ENCODE measurements at regions not wholly inside any gene's neighbourhood (a gene's known extent, or its start where the extent isn't known, plus 50 kb on each side); places are given as distances from the start of the nearest gene placed in this dataset.

GRCh38 chr6:43953256-43953655 lies 174.0 kb downstream of the MRPL14 start:
- H3K4me2 ChIP-seq (ENCODE audit: insufficient read depth, low read length): no peak overlapping the region
- TF ChIP-seq, protein P1, sequence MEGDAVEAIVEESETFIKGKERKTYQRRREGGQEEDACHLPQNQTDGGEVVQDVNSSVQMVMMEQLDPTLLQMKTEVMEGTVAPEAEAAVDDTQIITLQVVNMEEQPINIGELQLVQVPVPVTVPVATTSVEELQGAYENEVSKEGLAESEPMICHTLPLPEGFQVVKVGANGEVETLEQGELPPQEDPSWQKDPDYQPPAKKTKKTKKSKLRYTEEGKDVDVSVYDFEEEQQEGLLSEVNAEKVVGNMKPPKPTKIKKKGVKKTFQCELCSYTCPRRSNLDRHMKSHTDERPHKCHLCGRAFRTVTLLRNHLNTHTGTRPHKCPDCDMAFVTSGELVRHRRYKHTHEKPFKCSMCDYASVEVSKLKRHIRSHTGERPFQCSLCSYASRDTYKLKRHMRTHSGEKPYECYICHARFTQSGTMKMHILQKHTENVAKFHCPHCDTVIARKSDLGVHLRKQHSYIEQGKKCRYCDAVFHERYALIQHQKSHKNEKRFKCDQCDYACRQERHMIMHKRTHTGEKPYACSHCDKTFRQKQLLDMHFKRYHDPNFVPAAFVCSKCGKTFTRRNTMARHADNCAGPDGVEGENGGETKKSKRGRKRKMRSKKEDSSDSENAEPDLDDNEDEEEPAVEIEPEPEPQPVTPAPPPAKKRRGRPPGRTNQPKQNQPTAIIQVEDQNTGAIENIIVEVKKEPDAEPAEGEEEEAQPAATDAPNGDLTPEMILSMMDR (IDR thresholded peaks at IDR 0.05; ENCODE audit: extremely low read depth, low read depth, low read length): no peak
- no peaks in the 10 kb centered on the region for H4K20me1 ChIP-seq (ENCODE audit: insufficient read depth, low read length)
- H2AFZ ChIP-seq (ENCODE audit: low read length): no peak overlapping the region
- no peak for DNase-seq (ENCODE audit: insufficient read length, low spot score, missing footprints)
- no peaks in the 10 kb centered on the region for H3K79me2 ChIP-seq (ENCODE audit: insufficient read depth, low read length)
- no peaks in the 10 kb centered on the region for H3K36me3 ChIP-seq (ENCODE audit: insufficient read depth, low read length)
- H3K9me3 ChIP-seq (ENCODE audit: low read depth, low read length): no peaks in the 10 kb centered on the region
- H3K4me1 ChIP-seq (ENCODE audit: insufficient read depth, low read length): no peaks in the 10 kb centered on the region
- H3K4me3 ChIP-seq (ENCODE audit: insufficient read depth, low read length): no peak overlapping the region
- no peak overlapping the region for H3K27ac ChIP-seq (ENCODE audit: low read depth, low read length)
- no peaks in the 10 kb centered on the region for H3K27me3 ChIP-seq (ENCODE audit: insufficient read depth, low read length)

DNA sequence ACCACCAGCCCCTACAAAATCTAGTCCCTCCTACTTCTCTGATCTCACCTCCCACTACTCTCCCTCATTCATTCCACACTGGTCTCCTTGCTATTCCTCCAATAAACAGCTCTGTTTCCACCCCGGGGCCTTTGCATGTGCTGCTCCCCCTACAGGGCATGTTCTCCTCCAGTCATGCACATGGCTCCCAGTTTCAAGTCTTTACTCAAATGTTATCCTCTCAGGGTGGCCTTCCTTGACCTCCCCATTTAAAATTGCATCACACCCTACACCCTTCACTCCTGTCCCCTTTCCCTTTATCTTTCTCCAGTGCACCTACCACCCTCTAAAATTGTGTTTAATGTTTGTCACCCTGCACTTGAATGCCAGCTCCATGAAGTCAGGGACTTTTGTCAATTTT lies 174.5 kb downstream of the MRPL14 start:
- H2AFZ ChIP-seq (ENCODE audit: low read length): no peak overlapping the region

GRCh38 chr6:43951756-43952675 lies 175.2 kb downstream of the MRPL14 start:
- H3K36me3 ChIP-seq (ENCODE audit: insufficient read depth, low read length): no peaks in the 10 kb centered on the region
- H3K4me3 ChIP-seq (ENCODE audit: insufficient read depth, low read length): no peak overlapping the region
- H3K27me3 ChIP-seq (ENCODE audit: insufficient read depth, low read length): no peaks in the 10 kb centered on the region
- no peaks in the 10 kb centered on the region for H4K20me1 ChIP-seq (ENCODE audit: insufficient read depth, low read length)
- no peaks in the 10 kb centered on the region for H3K79me2 ChIP-seq (ENCODE audit: insufficient read depth, low read length)
- no peaks in the 10 kb centered on the region for H3K9me3 ChIP-seq (ENCODE audit: low read depth, low read length)
- H2AFZ ChIP-seq (ENCODE audit: low read length): no peak overlapping the region
- H3K27ac ChIP-seq (ENCODE audit: low read depth, low read length): no peak overlapping the region
- TF ChIP-seq, protein P1 (IDR thresholded peaks at IDR 0.05; ENCODE audit: extremely low read depth, low read depth, low read length): no peak
- DNase-seq (ENCODE audit: insufficient read length, low spot score, missing footprints): no peak
- H3K4me2 ChIP-seq (ENCODE audit: insufficient read depth, low read length): no peak overlapping the region
- no peaks in the 10 kb centered on the region for H3K4me1 ChIP-seq (ENCODE audit: insufficient read depth, low read length)

More for the DNA sequence above, 174.5 kb downstream of the MRPL14 start:
- TF ChIP-seq, protein P1 (IDR thresholded peaks at IDR 0.05; ENCODE audit: extremely low read depth, low read depth, low read length): no peak
- H3K27me3 ChIP-seq (ENCODE audit: insufficient read depth, low read length): no peaks in the 10 kb centered on the region
- H3K9me3 ChIP-seq (ENCODE audit: low read depth, low read length): no peaks in the 10 kb centered on the region
- no peak overlapping the region for H3K4me2 ChIP-seq (ENCODE audit: insufficient read depth, low read length)
- H3K4me3 ChIP-seq (ENCODE audit: insufficient read depth, low read length): no peak overlapping the region
- no peaks in the 10 kb centered on the region for H4K20me1 ChIP-seq (ENCODE audit: insufficient read depth, low read length)
- no peak overlapping the region for H3K27ac ChIP-seq (ENCODE audit: low read depth, low read length)
- no peak for DNase-seq (ENCODE audit: insufficient read length, low spot score, missing footprints)
- no peaks in the 10 kb centered on the region for H3K79me2 ChIP-seq (ENCODE audit: insufficient read depth, low read length)
- no peaks in the 10 kb centered on the region for H3K36me3 ChIP-seq (ENCODE audit: insufficient read depth, low read length)
- H3K4me1 ChIP-seq (ENCODE audit: insufficient read depth, low read length): no peaks in the 10 kb centered on the region

DNA sequence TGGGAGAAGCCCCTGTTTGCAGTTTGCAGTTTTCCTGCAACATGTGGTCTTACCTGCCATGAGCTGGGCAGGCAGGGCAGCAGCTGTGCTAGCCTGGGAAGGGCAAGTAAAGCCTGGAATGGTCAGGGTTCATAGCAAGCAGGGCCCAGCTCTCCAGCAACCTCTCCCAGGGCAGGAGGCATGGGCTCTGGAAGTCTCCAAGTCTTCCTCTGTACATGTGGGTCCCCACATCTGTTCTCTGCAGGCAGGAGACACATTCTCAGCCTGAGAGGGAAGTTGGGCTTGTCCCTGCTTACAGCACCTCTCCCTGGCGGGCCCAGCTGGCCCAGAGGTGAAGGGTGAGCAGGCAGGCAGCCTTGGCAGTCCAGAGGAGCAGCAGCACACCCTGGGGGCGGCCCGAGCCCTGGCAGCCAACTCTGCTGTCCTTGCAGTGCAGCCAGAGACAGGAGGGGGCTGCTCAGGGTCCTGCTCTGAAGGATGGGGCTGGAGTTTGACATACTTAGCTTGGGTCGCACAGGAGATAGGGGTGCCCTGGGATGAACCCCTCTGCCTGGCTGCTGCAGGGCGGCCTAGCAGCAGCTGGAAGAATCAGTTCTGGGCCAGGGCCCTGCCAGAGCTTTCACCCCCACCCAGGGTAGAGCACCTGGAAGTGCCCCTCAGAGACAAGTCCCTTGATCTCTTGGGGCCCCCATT lies 176.0 kb downstream of the MRPL14 start:
- TF ChIP-seq, protein P1 (IDR thresholded peaks at IDR 0.05; ENCODE audit: extremely low read depth, low read depth, low read length): peak; percentile 51

More for the DNA sequence above, 176.0 kb downstream of the MRPL14 start:
- Histone ChIP-seq H3K27ac (ENCODE audit: low read depth, low read length) (no peak overlapping the region), H4K20me1 (ENCODE audit: insufficient read depth, low read length) (no peaks in the 10 kb centered on the region), H2AFZ (ENCODE audit: low read length) (no peak overlapping the region), H3K27me3 (ENCODE audit: insufficient read depth, low read length) (no peaks in the 10 kb centered on the region), H3K36me3 (ENCODE audit: insufficient read depth, low read length) (no peaks in the 10 kb centered on the region), H3K4me1 (ENCODE audit: insufficient read depth, low read length) (no peaks in the 10 kb centered on the region), H3K4me3 (ENCODE audit: insufficient read depth, low read length) (no peak overlapping the region), H3K4me2 (ENCODE audit: insufficient read depth, low read length) (no peak overlapping the region), H3K79me2 (ENCODE audit: insufficient read depth, low read length) (no peaks in the 10 kb centered on the region), H3K9me3 (ENCODE audit: low read depth, low read length) (no peaks in the 10 kb centered on the region)
- DNase-seq (ENCODE audit: insufficient read length, low spot score, missing footprints): peak; percentile 68

All from osteoblast (primary cell).